Neural progenitor cell (in vitro differentiated cells): ENCODE measurements at regions not wholly inside any gene's neighbourhood (a gene's known extent, or its start where the extent isn't known, plus 50 kb on each side); places are given as distances from the start of the nearest gene placed in this dataset.
"Not testable (repeated sequence)": the region's sequence is repeated elsewhere in the genome, so short reads cannot be mapped to it uniquely, and the experiment has no call there.

ENCODE experiments used
- DNase-seq: peaks from one replicate; pipeline ENCODE4 v3.0.0-alpha.2; 2016; ENCODE audit warnings: low spot score
- H2AFZ ChIP-seq: fragments of 200-600 bp; sonication (generic); replicated peaks from 2 replicates; pipeline ENCODE4 v1.6.1; 2016; ENCODE audit warnings: antibody characterized with exemption
- H3F3A ChIP-seq: fragments of 200-600 bp; sonication (generic); 2 replicates; pipeline ENCODE4 v1.6.1; 2016; ENCODE audit warnings: antibody characterized with exemption, low read depth
- H3K27ac ChIP-seq: fragments of 200-600 bp; sonication (generic); 2 replicates; pipeline ENCODE4 v1.5.1; 2016; ENCODE audit warnings: mild to moderate bottlenecking
- H3K27me3 ChIP-seq: fragments of 200-600 bp; sonication (generic); 2 replicates; pipeline ENCODE4 v1.6.1; 2016; ENCODE audit warnings: mild to moderate bottlenecking, moderate library complexity
- H3K36me3 ChIP-seq: fragments of 200-600 bp; sonication (generic); 2 replicates; pipeline ENCODE4 v1.5.1; 2016
- H3K4me1 ChIP-seq: fragments of 200-600 bp; sonication (generic); 2 replicates; pipeline ENCODE4 v1.6.1; 2016; ENCODE audit warnings: mixed run types
- H3K4me2 ChIP-seq: fragments of 200-600 bp; sonication (generic); 2 replicates; pipeline ENCODE4 v1.6.1; 2016
- H3K4me3 ChIP-seq: fragments of 200-600 bp; sonication (generic); 2 replicates; pipeline ENCODE4 v1.5.1; 2016
- H3K79me2 ChIP-seq: fragments of 200-600 bp; sonication (generic); 2 replicates; pipeline ENCODE4 v1.6.1; 2016; ENCODE audit warnings: low read depth
- H3K9ac ChIP-seq: fragments of 200-600 bp; sonication (generic); 2 replicates; pipeline ENCODE4 v1.6.1; 2016
- H3K9me3 ChIP-seq: fragments of 200-600 bp; sonication (generic); 2 replicates; pipeline ENCODE4 v1.5.1; 2016; ENCODE audit warnings: low read depth
- H4K20me1 ChIP-seq: fragments of 200-600 bp; sonication (generic); 2 replicates; pipeline ENCODE4 v1.6.1; 2016; ENCODE audit warnings: low read depth
- H3K27ac Mint-ChIP-seq: 3 replicates; pipeline ENCODE4 v1.8.0; 2021; ENCODE audit warnings: mixed read lengths
- H3K27me3 Mint-ChIP-seq: 2 replicates; pipeline ENCODE4 v1.8.0; 2022; ENCODE audit warnings: low read depth, mild to moderate bottlenecking, inconsistent platforms, moderate library complexity, mixed read lengths; ENCODE audit not compliant: insufficient read depth
- H3K36me3 Mint-ChIP-seq: 3 replicates; pipeline ENCODE4 v1.8.0; 2021; ENCODE audit warnings: mixed read lengths
- H3K4me1 Mint-ChIP-seq: 3 replicates; pipeline ENCODE4 v1.8.0; 2021; ENCODE audit warnings: mixed read lengths
- H3K4me3 Mint-ChIP-seq: 3 replicates; pipeline ENCODE4 v1.8.0; 2021; ENCODE audit warnings: mild to moderate bottlenecking, moderate library complexity, mixed read lengths
- H3K9me3 Mint-ChIP-seq: 3 replicates; pipeline ENCODE4 v1.8.0; 2020; ENCODE audit warnings: mixed read lengths
- CTCF ChIP-seq: fragments of 200-600 bp; sonication (generic); IDR thresholded peaks from 2 replicates; pipeline ENCODE4 v1.5.1; 2017; ENCODE audit warnings: antibody characterized with exemption, mild to moderate bottlenecking
- EZH2 ChIP-seq: fragments of 200-600 bp; sonication (generic); IDR thresholded peaks from 2 replicates; pipeline ENCODE4 v1.6.1; 2017; ENCODE audit warnings: antibody characterized with exemption, mild to moderate bottlenecking, moderate library complexity
- EZH2phosphoT487 ChIP-seq: fragments of 200-600 bp; sonication (generic); IDR thresholded peaks from 2 replicates; pipeline ENCODE4 v1.6.1; 2017; ENCODE audit warnings: antibody characterized with exemption

DNA sequence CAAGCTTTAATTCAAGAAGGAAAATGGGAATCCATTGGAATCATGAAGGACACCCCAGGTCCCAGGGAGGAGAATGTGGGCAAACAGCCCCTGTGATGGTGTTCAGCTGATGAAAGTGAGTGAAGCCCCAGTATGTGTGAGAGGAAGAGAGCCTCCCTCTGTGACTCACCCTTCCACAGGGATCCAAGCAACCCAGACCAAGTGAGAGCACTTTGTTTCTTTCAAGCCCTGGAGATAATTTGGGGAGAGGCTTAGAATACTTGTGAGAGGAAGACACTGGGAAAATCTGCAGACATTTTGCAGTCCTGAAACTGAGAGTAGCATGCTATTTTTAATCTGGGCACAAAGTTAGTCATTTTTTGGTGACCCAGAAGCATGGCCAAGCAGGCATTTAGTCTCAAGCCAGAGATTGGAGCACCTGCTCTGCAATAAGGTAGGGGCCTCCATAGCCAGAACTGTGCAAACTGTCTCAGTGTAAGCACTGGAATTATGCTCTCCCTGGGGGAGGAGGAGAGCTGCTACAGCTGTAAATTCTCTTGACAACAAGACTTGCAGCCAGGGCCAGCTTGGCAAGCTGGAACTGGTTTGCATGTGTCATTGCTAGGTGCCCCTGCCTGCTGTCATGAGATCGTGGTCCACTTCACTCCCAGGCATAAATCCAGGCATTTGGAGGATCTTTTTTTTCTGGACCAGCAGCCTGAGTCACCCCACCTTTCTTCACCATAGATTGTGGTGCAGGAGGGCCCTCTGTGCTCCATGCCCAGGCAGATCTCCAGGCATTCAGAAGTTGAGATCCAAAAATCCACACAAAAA is 537.8 kb upstream of the DPPA4 start:
- no peak for TF ChIP-seq EZH2phosphoT487
- TF ChIP-seq CTCF, result no peak
- no peak for TF ChIP-seq EZH2
- H3K4me2 ChIP-seq, result no peak overlapping the region
- no peaks in the 10 kb centered on the region for H3K36me3 Mint-ChIP-seq
- no peak overlapping the region for H3K27ac Mint-ChIP-seq
- no peak overlapping the region for H3K4me3 ChIP-seq
- no peaks in the 10 kb centered on the region for H3K4me1 ChIP-seq
- H3K27ac ChIP-seq, result no peak overlapping the region
- H2AFZ ChIP-seq, result no peak overlapping the region
- H3K79me2 ChIP-seq, result no peaks in the 10 kb centered on the region
- H3K27me3 ChIP-seq, result no peaks in the 10 kb centered on the region
- H3K36me3 ChIP-seq, result no peaks in the 10 kb centered on the region
- H3F3A ChIP-seq, result no peaks in the 10 kb centered on the region
- H3K4me3 Mint-ChIP-seq, result no peak overlapping the region
- no peak overlapping the region for H3K9ac ChIP-seq
- no peaks in the 10 kb centered on the region for H3K4me1 Mint-ChIP-seq
- DNase-seq, result no peak
- no peaks in the 10 kb centered on the region for H3K9me3 ChIP-seq
- no peaks in the 10 kb centered on the region for H3K27me3 Mint-ChIP-seq
- H4K20me1 ChIP-seq, result no peaks in the 10 kb centered on the region
- peaks cover 14% of the 10 kb centered on the region for H3K9me3 Mint-ChIP-seq

DNA sequence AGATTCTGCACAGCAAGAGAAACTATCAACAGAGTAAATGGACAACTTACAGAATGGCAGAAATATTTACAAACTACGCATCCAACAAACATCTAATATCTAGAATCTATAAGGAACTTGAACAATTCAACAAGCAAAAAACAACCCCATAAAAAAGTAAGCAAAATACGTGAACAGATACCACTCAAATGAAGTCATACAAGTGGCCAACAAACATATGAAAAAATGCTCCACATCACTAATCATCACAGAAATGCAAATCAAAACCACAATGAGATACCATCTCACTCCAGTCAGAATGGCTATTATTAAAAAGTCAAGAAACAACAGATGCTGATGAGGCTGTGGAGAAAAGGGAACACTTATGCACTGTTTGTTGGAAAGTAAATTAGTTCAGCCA is 540.3 kb upstream of the DPPA4 start:
- not testable (repeated sequence) for H3F3A ChIP-seq, H3K4me3 Mint-ChIP-seq, H3K36me3 ChIP-seq, H3K36me3 Mint-ChIP-seq, H3K27me3 Mint-ChIP-seq, H3K4me2 ChIP-seq, H3K4me1 Mint-ChIP-seq, H4K20me1 ChIP-seq, H3K79me2 ChIP-seq, H3K4me1 ChIP-seq, H3K27ac ChIP-seq, H3K9me3 ChIP-seq, H3K9ac ChIP-seq, H3K27ac Mint-ChIP-seq, H2AFZ ChIP-seq, DNase-seq, H3K27me3 ChIP-seq, H3K4me3 ChIP-seq
- peaks cover 19% of the 10 kb centered on the region for H3K9me3 Mint-ChIP-seq

DNA sequence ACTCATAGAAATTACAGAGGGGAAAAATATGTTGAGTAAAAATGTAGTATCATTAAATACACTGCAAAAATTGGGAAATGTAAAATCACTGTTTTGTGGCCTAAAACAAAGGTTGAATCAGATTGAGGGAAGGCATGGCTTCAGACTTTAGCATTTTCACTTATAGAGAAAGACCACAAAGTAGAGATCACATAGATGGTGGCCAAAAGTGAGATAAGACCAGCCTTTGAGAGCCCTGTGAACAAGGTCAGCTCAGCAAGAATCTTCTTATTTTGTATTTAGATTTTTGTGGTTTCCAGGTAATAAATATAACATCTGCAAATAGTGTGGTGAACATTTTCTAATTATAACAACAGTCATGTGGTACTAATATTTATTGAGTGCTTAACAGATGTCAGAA is 544.8 kb upstream of the DPPA4 start:
- DNase-seq, result no peak
- Histone ChIP-seq H3K36me3 (no peaks in the 10 kb centered on the region), H3K4me2 (no peak overlapping the region), H4K20me1 (no peaks in the 10 kb centered on the region), H3K9me3 (no peaks in the 10 kb centered on the region), H3K79me2 (no peaks in the 10 kb centered on the region), H3K27me3 (no peaks in the 10 kb centered on the region), H2AFZ (no peak overlapping the region), H3K4me3 (no peak overlapping the region), H3K4me1 (no peaks in the 10 kb centered on the region), H3F3A (no peaks in the 10 kb centered on the region), H3K27ac (no peak overlapping the region), H3K9ac (no peak overlapping the region)
- TF ChIP-seq EZH2phosphoT487 (no peak), CTCF (no peak)
- H3K9me3 Mint-ChIP-seq, result peaks cover 17% of the 10 kb centered on the region
- H3K27ac Mint-ChIP-seq, result no peak overlapping the region
- H3K36me3 Mint-ChIP-seq, result peaks cover 3% of the 10 kb centered on the region
- H3K27me3 Mint-ChIP-seq, result no peaks in the 10 kb centered on the region
- no peak overlapping the region for H3K4me3 Mint-ChIP-seq
- no peaks in the 10 kb centered on the region for H3K4me1 Mint-ChIP-seq

DNA sequence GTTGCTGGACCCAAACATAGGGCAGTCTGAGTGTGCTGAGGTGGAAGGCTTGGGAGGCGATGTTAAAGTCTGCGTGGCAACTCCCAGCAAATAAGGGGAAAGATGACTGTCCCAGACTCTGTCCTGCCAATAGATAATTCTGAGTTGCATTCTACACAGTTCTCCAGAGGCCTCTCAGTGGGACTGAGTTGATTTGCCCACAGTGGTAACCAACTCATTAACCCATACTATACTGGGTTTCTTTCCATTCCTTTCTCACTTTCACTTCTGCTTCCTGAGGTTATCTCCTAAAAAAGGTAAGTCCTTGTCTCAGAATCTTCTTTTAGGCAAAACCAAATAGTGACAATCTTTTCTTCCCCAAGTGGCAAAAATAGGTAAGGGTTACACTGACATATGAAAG is 549.9 kb upstream of the DPPA4 start:
- Histone ChIP-seq H2AFZ (no peak overlapping the region), H3K4me2 (no peak overlapping the region), H3F3A (no peaks in the 10 kb centered on the region), H3K4me3 (no peak overlapping the region), H3K36me3 (no peaks in the 10 kb centered on the region), H4K20me1 (no peaks in the 10 kb centered on the region), H3K9ac (no peak overlapping the region), H3K27ac (no peak overlapping the region), H3K79me2 (no peaks in the 10 kb centered on the region), H3K4me1 (no peaks in the 10 kb centered on the region), H3K27me3 (no peaks in the 10 kb centered on the region), H3K9me3 (peaks cover 6% of the 10 kb centered on the region)
- H3K9me3 Mint-ChIP-seq, result peaks cover 24% of the 10 kb centered on the region
- H3K4me3 Mint-ChIP-seq, result no peak overlapping the region
- H3K4me1 Mint-ChIP-seq, result no peaks in the 10 kb centered on the region
- no peaks in the 10 kb centered on the region for H3K27me3 Mint-ChIP-seq
- H3K36me3 Mint-ChIP-seq, result peaks cover 3% of the 10 kb centered on the region
- H3K27ac Mint-ChIP-seq, result no peak overlapping the region
- TF ChIP-seq EZH2phosphoT487 (no peak), EZH2 (no peak), CTCF (no peak)
- DNase-seq, result no peak
